CD4-positive, alpha-beta memory T cell (primary cell): ENCODE measurements at regions not wholly inside any gene's neighbourhood (a gene's known extent, or its start where the extent isn't known, plus 50 kb on each side); places are given as distances from the start of the nearest gene placed in this dataset.

Experiments used
- CTCF ChIA-PET: fragments of 350-600 bp; sonication (Branson Sonifier 250); formaldehyde crosslinking; loops from one replicate; lab custom pipeline; 2021; ENCODE audit warnings: inconsistent platforms; ENCODE audit not compliant: partially characterized antibody; lab: Charles Lee
- POLR2A ChIA-PET: fragments of 350-600 bp; sonication (Branson Sonifier 250); formaldehyde crosslinking; loops from one replicate; lab custom pipeline; 2021; ENCODE audit not compliant: partially characterized antibody; lab: Charles Lee
- DNase-seq, 5 donors: peaks; one replicate each; pipeline versions ENCODE4 v3.0.0 to v3.0.0-alpha.2; 2020 to 2022; ENCODE audit warnings: mixed read lengths in 1 of 5
- H3K27ac ChIP-seq: one replicate; pipeline ENCODE4 v1.7.0; 2013; ENCODE audit warnings: low read depth, low read length
- H3K27me3 ChIP-seq: 2 replicates; pipeline ENCODE4 v1.7.0; 2013; ENCODE audit warnings: mild to moderate bottlenecking, low read length, moderate library complexity; ENCODE audit not compliant: insufficient read depth
- H3K36me3 ChIP-seq: 2 replicates; pipeline ENCODE4 v1.7.0; 2013; ENCODE audit warnings: mild to moderate bottlenecking, low read length, moderate library complexity; ENCODE audit not compliant: insufficient read depth
- H3K4me1 ChIP-seq: 2 replicates; pipeline ENCODE4 v1.7.0; 2013; ENCODE audit warnings: mild to moderate bottlenecking, low read length, moderate library complexity; ENCODE audit not compliant: insufficient read depth
- H3K4me3 ChIP-seq, 2 donors: one replicate each; pipeline ENCODE4 v1.7.0; 2013; ENCODE audit warnings: low read length in 2 of 2, mild to moderate bottlenecking in 1 of 2
- H3K9me3 ChIP-seq, 2 donors: one replicate each; pipeline ENCODE4 v1.7.0; 2013; ENCODE audit warnings: low read length in 2 of 2, control low read depth in 1 of 2; ENCODE audit not compliant: control insufficient read depth in 1 of 2
- H3K27ac Mint-ChIP-seq, 7 donors: one replicate each; pipeline ENCODE4 v1.8.0; 2020 to 2021; ENCODE audit warnings: mixed read lengths in 7 of 7, mild to moderate bottlenecking in 6 of 7, inconsistent platforms in 3 of 7, moderate library complexity in 3 of 7
- H3K27me3 Mint-ChIP-seq, 2 donors: one replicate each; pipeline ENCODE4 v1.8.0; 2020 to 2021; ENCODE audit warnings: mixed read lengths in 2 of 2
- H3K36me3 Mint-ChIP-seq, 2 donors: one replicate each; pipeline ENCODE4 v1.8.0; 2020 to 2021; ENCODE audit warnings: mixed read lengths in 2 of 2, inconsistent platforms in 1 of 2, mild to moderate bottlenecking in 1 of 2
- H3K4me1 Mint-ChIP-seq, 4 donors: one replicate each; pipeline ENCODE4 v1.8.0; 2020 to 2021; ENCODE audit warnings: mixed read lengths in 4 of 4, mild to moderate bottlenecking in 1 of 4
- H3K4me3 Mint-ChIP-seq, 8 donors: one replicate each; pipeline ENCODE4 v1.8.0; 2020 to 2021; ENCODE audit warnings: mixed read lengths in 8 of 8, mild to moderate bottlenecking in 7 of 8, moderate library complexity in 6 of 8, inconsistent platforms in 3 of 8
- H3K9me3 Mint-ChIP-seq, 8 donors: one replicate each; pipeline ENCODE4 v1.8.0; 2020 to 2021; ENCODE audit warnings: mixed read lengths in 8 of 8, mild to moderate bottlenecking in 5 of 8, inconsistent platforms in 3 of 8, moderate library complexity in 1 of 8
- intact Hi-C: fragments of 100-400 bp; cut with micrococcal nuclease; formaldehyde crosslinking; loops from one replicate; pipeline ENCODE4 v1.15.1; 2023

DNA sequence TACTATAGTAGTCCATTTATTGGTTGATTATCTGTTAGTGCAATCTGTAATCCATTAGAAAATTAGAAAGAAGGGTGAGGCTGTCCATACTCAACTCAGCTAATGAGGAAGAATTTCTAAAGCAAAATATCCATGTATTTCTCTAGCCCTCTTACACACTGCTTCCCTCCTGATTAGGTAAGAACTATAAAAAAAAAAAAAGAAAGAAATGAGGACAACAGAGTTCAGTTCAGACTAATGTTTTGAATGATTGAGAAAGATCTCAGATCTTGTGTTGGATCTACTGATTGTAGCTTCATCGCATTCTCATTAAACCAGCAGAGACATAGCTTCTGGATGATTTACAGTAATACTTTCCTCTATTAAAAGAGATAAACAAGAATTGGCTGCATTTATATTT lies 233.3 kb downstream of the KLF5 start:
- H3K27ac Mint-ChIP-seq = no peak overlapping the region
- Histone ChIP-seq H3K27me3 (no peaks in the 10 kb centered on the region), H3K27ac (no peak overlapping the region), H3K4me3 (no peak overlapping the region), H3K9me3 (no peaks in the 10 kb centered on the region), H3K36me3 (no peaks in the 10 kb centered on the region), H3K4me1 (no peaks in the 10 kb centered on the region)
- no peaks in the 10 kb centered on the region for H3K36me3 Mint-ChIP-seq
- DNase-seq = no peak
- intact Hi-C loops = no loop called here
- peaks cover 0 to 4% of the 10 kb centered on the region in 2 donors for H3K27me3 Mint-ChIP-seq
- no peaks in the 10 kb centered on the region for H3K4me1 Mint-ChIP-seq
- CTCF ChIA-PET = interaction anchor here (0.6 kb wide), 1 partner anchor 19 kb away, joined by 3 read pairs; no protein-coding TSS in a partner anchor
- H3K4me3 Mint-ChIP-seq = no peak overlapping the region
- POLR2A ChIA-PET = no interaction called here
- H3K9me3 Mint-ChIP-seq = peaks cover 0 to 2% (median 0%) of the 10 kb centered on the region in 8 donors

- Mint-ChIP-seq H3K27ac (no peak overlapping the region), H3K36me3 (no peaks in the 10 kb centered on the region), H3K27me3 (peaks cover 0 to 4% of the 10 kb centered on the region in 2 donors), H3K4me1 (no peaks in the 10 kb centered on the region), H3K4me3 (no peak overlapping the region), H3K9me3 (peaks cover 0 to 3% (median 0%) of the 10 kb centered on the region in 8 donors)
- Histone ChIP-seq H3K4me1 (no peaks in the 10 kb centered on the region), H3K27me3 (no peaks in the 10 kb centered on the region), H3K36me3 (no peaks in the 10 kb centered on the region), H3K9me3 (no peaks in the 10 kb centered on the region), H3K27ac (no peak overlapping the region), H3K4me3 (no peak overlapping the region)
- POLR2A ChIA-PET = no interaction called here
- DNase-seq = no peak
- CTCF ChIA-PET = interaction anchor here (1.4 kb wide), 1 partner anchor 9 kb away, joined by 4 read pairs; no protein-coding TSS in a partner anchor
- intact Hi-C loops = no loop called here
Observed at GRCh38 chr13:73290844-73291243, 232.0 kb downstream of the KLF5 start.

DNA sequence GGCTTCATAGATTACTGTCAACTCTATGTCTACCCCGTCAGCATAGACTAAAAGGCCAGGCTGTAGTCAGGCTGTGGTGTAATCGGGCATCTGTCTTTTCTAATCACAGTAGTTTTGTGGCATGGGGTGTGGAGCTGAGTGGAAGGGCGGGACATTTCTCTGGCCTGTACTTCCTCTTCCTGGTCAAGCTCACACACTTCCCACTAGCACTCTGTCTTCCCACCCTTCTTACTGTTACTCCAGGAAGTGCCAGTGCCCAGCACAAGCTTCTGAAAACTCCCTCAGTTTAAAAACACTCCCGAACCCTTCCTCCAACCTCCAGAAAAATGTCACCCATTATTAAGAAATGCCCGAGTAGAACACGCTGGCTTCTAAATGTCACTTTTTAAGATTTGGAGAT lies 229.8 kb downstream of the KLF5 start:
- no peak overlapping the region for H3K4me3 ChIP-seq
- H3K36me3 ChIP-seq = no peaks in the 10 kb centered on the region
- Mint-ChIP-seq H3K27me3 (peaks cover 0 to 4% of the 10 kb centered on the region in 2 donors), H3K9me3 (peaks cover 0 to 3% (median 0%) of the 10 kb centered on the region in 8 donors), H3K4me1 (no peaks in the 10 kb centered on the region), H3K4me3 (no peak overlapping the region), H3K36me3 (no peaks in the 10 kb centered on the region), H3K27ac (peak overlapping the region in 1 of 7 donors; percentile 3)
- no peaks in the 10 kb centered on the region for H3K4me1 ChIP-seq
- intact Hi-C loops = no loop called here
- H3K27me3 ChIP-seq = no peaks in the 10 kb centered on the region
- H3K27ac ChIP-seq = no peak overlapping the region
- POLR2A ChIA-PET = no interaction called here
- DNase-seq = no peak
- H3K9me3 ChIP-seq = no peaks in the 10 kb centered on the region
- CTCF ChIA-PET = no interaction called here

DNA sequence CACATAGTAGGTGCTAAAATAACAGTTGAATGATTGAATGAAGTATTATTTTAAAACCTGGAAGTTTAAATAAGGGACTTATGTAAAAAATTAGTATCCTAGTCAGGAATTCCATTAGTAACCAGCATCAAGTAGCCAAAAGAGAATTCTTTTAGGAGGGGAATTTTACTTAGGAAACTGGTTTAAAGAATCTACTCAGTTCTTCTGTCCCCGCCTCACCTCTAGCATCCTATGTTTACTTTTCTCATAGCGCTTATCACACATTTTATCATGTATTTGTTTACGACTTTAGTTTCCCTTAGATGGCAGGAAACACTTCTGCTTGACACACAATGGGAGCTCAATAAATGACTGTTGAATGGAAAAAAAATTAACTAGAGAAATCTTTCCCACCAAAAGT lies 229.0 kb downstream of the KLF5 start:
- no peaks in the 10 kb centered on the region for H3K4me1 ChIP-seq
- H3K27ac Mint-ChIP-seq = no peak overlapping the region
- no peak overlapping the region for H3K4me3 ChIP-seq
- POLR2A ChIA-PET = no interaction called here
- H3K27ac ChIP-seq = no peak overlapping the region
- H3K4me1 Mint-ChIP-seq = no peaks in the 10 kb centered on the region
- intact Hi-C loops = no loop called here
- CTCF ChIA-PET = no interaction called here
- no peak for DNase-seq
- no peaks in the 10 kb centered on the region for H3K9me3 ChIP-seq
- H3K27me3 Mint-ChIP-seq = peaks cover 0 to 4% of the 10 kb centered on the region in 2 donors
- no peaks in the 10 kb centered on the region for H3K27me3 ChIP-seq
- no peaks in the 10 kb centered on the region for H3K36me3 Mint-ChIP-seq
- no peak overlapping the region for H3K4me3 Mint-ChIP-seq
- no peaks in the 10 kb centered on the region for H3K36me3 ChIP-seq
- peaks cover 0 to 3% (median 0%) of the 10 kb centered on the region in 8 donors for H3K9me3 Mint-ChIP-seq

- Mint-ChIP-seq H3K4me1 (no peaks in the 10 kb centered on the region), H3K4me3 (no peak overlapping the region), H3K36me3 (no peaks in the 10 kb centered on the region), H3K27me3 (peaks cover 0 to 4% of the 10 kb centered on the region in 2 donors), H3K27ac (no peak overlapping the region), H3K9me3 (peaks cover 0 to 3% (median 0%) of the 10 kb centered on the region in 8 donors)
- ChIA-PET POLR2A (no interaction called here), CTCF (no interaction called here)
- Histone ChIP-seq H3K4me1 (no peaks in the 10 kb centered on the region), H3K4me3 (no peak overlapping the region), H3K9me3 (no peaks in the 10 kb centered on the region), H3K36me3 (no peaks in the 10 kb centered on the region), H3K27ac (no peak overlapping the region), H3K27me3 (no peaks in the 10 kb centered on the region)
- no peak for DNase-seq
- intact Hi-C loops = no loop called here
Observed at GRCh38 chr13:73286942-73287620, 228.3 kb downstream of the KLF5 start.

DNA sequence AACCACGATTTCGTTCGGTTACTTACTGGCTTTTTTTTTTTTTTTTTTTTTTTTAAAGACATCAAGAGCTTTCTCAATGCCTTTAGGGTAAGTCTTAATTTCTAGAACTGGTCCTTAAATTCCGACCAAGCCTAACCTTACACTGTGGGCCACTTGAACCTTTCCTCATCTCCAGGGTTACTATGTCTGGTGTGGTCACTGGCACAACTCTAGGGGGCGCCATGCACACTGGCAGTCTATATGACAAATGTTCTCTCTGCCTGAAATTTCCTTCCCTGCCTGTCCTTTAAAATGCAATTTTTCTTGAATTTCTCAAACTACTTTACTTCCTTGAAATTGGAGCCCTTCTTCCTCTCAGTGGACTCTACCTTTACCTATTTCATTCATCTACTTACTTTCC lies 227.4 kb downstream of the KLF5 start:
- CTCF ChIA-PET = no interaction called here

GRCh38 chr13:73284081-73284874 lies 225.5 kb downstream of the KLF5 start:
- peaks cover 0 to 6% (median 0%) of the 10 kb centered on the region in 8 donors for H3K9me3 Mint-ChIP-seq
- H3K4me3 Mint-ChIP-seq = no peak overlapping the region
- Histone ChIP-seq H3K9me3 (no peaks in the 10 kb centered on the region), H3K27me3 (no peaks in the 10 kb centered on the region), H3K4me1 (no peaks in the 10 kb centered on the region), H3K4me3 (no peak overlapping the region), H3K27ac (no peak overlapping the region), H3K36me3 (no peaks in the 10 kb centered on the region)
- ChIA-PET CTCF (no interaction called here), POLR2A (no interaction called here)
- H3K27ac Mint-ChIP-seq = no peak overlapping the region
- H3K36me3 Mint-ChIP-seq = no peaks in the 10 kb centered on the region
- H3K27me3 Mint-ChIP-seq = peaks cover 0 to 2% of the 10 kb centered on the region in 2 donors
- intact Hi-C loops = no loop called here
- H3K4me1 Mint-ChIP-seq = no peaks in the 10 kb centered on the region
- DNase-seq = no peak

More for the DNA sequence above, 227.4 kb downstream of the KLF5 start:
- H3K36me3 ChIP-seq = no peaks in the 10 kb centered on the region
- H3K9me3 ChIP-seq = no peaks in the 10 kb centered on the region
- H3K27ac ChIP-seq = no peak overlapping the region
- DNase-seq = no peak
- no peak overlapping the region for H3K4me3 Mint-ChIP-seq
- H3K4me1 ChIP-seq = no peaks in the 10 kb centered on the region
- H3K27me3 Mint-ChIP-seq = peaks cover 0 to 4% of the 10 kb centered on the region in 2 donors
- intact Hi-C loops = no loop called here
- POLR2A ChIA-PET = no interaction called here
- H3K4me1 Mint-ChIP-seq = no peaks in the 10 kb centered on the region
- H3K36me3 Mint-ChIP-seq = no peaks in the 10 kb centered on the region
- no peak overlapping the region for H3K4me3 ChIP-seq
- H3K27ac Mint-ChIP-seq = no peak overlapping the region
- peaks cover 0 to 5% (median 0%) of the 10 kb centered on the region in 8 donors for H3K9me3 Mint-ChIP-seq
- no peaks in the 10 kb centered on the region for H3K27me3 ChIP-seq
